Upper lobe of left lung (tissue), 6 donors: ENCODE measurements at regions not wholly inside any gene's neighbourhood (a gene's known extent, or its start where the extent isn't known, plus 50 kb on each side); places are given as distances from the start of the nearest gene placed in this dataset.

Experiments used
- ATAC-seq, 2 donors: fragments of 200-7000 bp; cut with Tn5 transposase; one replicate each; pipeline ENCODE4 v1.9.1; 2022; ENCODE audit warnings: mild to moderate bottlenecking in 2 of 2, moderate library complexity in 2 of 2; ENCODE audit not compliant: low FRiP score in 2 of 2
- DNase-seq, 2 donors: peaks; one replicate each; pipeline ENCODE4 v3.0.0-alpha.2; 2019 to 2020
- H3K27ac ChIP-seq, 4 donors: fragments of 200-600 bp; sonication (generic); one replicate each; pipeline ENCODE4 v1.5.1; 2016 to 2019
- H3K27me3 ChIP-seq, 4 donors: fragments of 200-600 bp; sonication (generic); one replicate each; pipeline ENCODE4 v1.5.1; 2017 to 2019
- H3K36me3 ChIP-seq, 4 donors: fragments of 200-600 bp; sonication (generic); one replicate each; pipeline ENCODE4 v1.5.1; 2016 to 2019
- H3K4me1 ChIP-seq, 4 donors: fragments of 200-600 bp; sonication (generic); one replicate each; pipeline ENCODE4 v1.5.1; 2018 to 2019
- H3K4me3 ChIP-seq, 4 donors: fragments of 200-600 bp; sonication (generic); one replicate each; pipeline ENCODE4 v1.5.1; 2017 to 2019; ENCODE audit warnings: mild to moderate bottlenecking in 2 of 4, moderate library complexity in 1 of 4
- H3K9me3 ChIP-seq, 4 donors: fragments of 200-600 bp; sonication (generic); one replicate each; pipeline ENCODE4 v1.5.1; 2018 to 2019
- CTCF ChIP-seq, 6 experiments: fragments of 450-650 bp in 4 of 6; fragments of 200-600 bp in 2 of 6; sonication (generic) in 2 of 6; IDR thresholded peaks; one replicate each; pipeline ENCODE4 v1.5.1; 2016 to 2019; ENCODE audit warnings: antibody characterized with exemption in 6 of 6
- EP300 ChIP-seq, 4 donors: sonication (generic); formaldehyde crosslinking; IDR thresholded peaks; one replicate each; pipeline ENCODE4 v1.5.1; 2017; ENCODE audit warnings: antibody characterized with exemption in 4 of 4, control low read depth in 2 of 4
- POLR2A ChIP-seq, 4 donors: fragments of 450-650 bp; IDR thresholded peaks; one replicate each; pipeline ENCODE4 v1.5.1; 2016 to 2017; ENCODE audit warnings: antibody characterized with exemption in 4 of 4, mild to moderate bottlenecking in 2 of 4
- POLR2AphosphoS5 ChIP-seq, 2 donors: sonication (generic); formaldehyde crosslinking; IDR thresholded peaks; one replicate each; pipeline ENCODE4 v1.5.1; 2017; ENCODE audit warnings: antibody characterized with exemption in 2 of 2
- WGBS, 2 donors: methylation state at CpG; one replicate each; pipeline ENCODE4 v1.1.5; 2017 to 2018; 5-methylcytosine and 5-hydroxymethylcytosine counted together
- donor health status: DM: no; HTN: no; CAD: no; lungs with moderate emphysema.
- donor health status: DM: no; HTN: yes; CAD: no; lungs with severe emphysema.

- no peaks in the 10 kb centered on the region for H3K36me3 ChIP-seq
- no peak overlapping the region for H3K27ac ChIP-seq
- ATAC-seq: no peak
- H3K27me3 ChIP-seq: no peaks in the 10 kb centered on the region
- H3K9me3 ChIP-seq: no peaks in the 10 kb centered on the region
- 73 to 85% methylated on average over 17 of the region's 17 CpGs for WGBS, 2 donors
- H3K4me1 ChIP-seq: no peaks in the 10 kb centered on the region
- DNase-seq: no peak
- TF ChIP-seq EP300 (IDR thresholded peaks at IDR 0.05) (no peak), POLR2A (IDR thresholded peaks at IDR 0.05) (no peak), POLR2AphosphoS5 (IDR thresholded peaks at IDR 0.05) (no peak), CTCF (IDR thresholded peaks at IDR 0.05) (no peak)
- no peak overlapping the region for H3K4me3 ChIP-seq
Observed at GRCh38 chr3:13240928-13241618, 167.8 kb upstream of the IQSEC1 start.

GRCh38 chr3:13239467-13239760, 166.2 kb upstream of the IQSEC1 start:
- H3K4me1 ChIP-seq: peaks cover 0 to 3% (median under 1%) of the 10 kb centered on the region in 4 donors
- 80% methylated on average over 8 of the region's 8 CpGs; no CpG with 5 or more reads in 1 of the 2 donors for WGBS, 2 donors
- H3K4me3 ChIP-seq: no peak overlapping the region
- TF ChIP-seq POLR2AphosphoS5 (IDR thresholded peaks at IDR 0.05) (no peak), POLR2A (IDR thresholded peaks at IDR 0.05) (no peak), EP300 (IDR thresholded peaks at IDR 0.05) (no peak)
- H3K27ac ChIP-seq: no peak overlapping the region
- no peaks in the 10 kb centered on the region for H3K36me3 ChIP-seq
- no peaks in the 10 kb centered on the region for H3K9me3 ChIP-seq
- ATAC-seq (no peak), DNase-seq (no peak)
- H3K27me3 ChIP-seq: no peaks in the 10 kb centered on the region

GRCh38 chr3:13238687-13239466, 165.6 kb upstream of the IQSEC1 start:
- Histone ChIP-seq H3K4me1 (peaks cover 0 to 6% (median 3%) of the 10 kb centered on the region in 4 donors), H3K27ac (no peak overlapping the region), H3K27me3 (no peaks in the 10 kb centered on the region), H3K4me3 (no peak overlapping the region), H3K9me3 (no peaks in the 10 kb centered on the region), H3K36me3 (no peaks in the 10 kb centered on the region)
- TF ChIP-seq CTCF (IDR thresholded peaks at IDR 0.05) (no peak), POLR2AphosphoS5 (IDR thresholded peaks at IDR 0.05) (no peak), POLR2A (IDR thresholded peaks at IDR 0.05) (no peak), EP300 (IDR thresholded peaks at IDR 0.05) (no peak)
- ATAC-seq (no peak), DNase-seq (no peak)
- WGBS, 2 donors: 86 to 96% methylated on average over 8 to 18 of the region's 18 CpGs

GRCh38 chr3:13237776-13238490, 164.7 kb upstream of the IQSEC1 start:
- Histone ChIP-seq H3K4me3 (no peak overlapping the region), H3K4me1 (peaks cover 0 to 12% (median 5%) of the 10 kb centered on the region in 4 donors), H3K9me3 (no peaks in the 10 kb centered on the region), H3K27ac (no peak overlapping the region), H3K27me3 (no peaks in the 10 kb centered on the region), H3K36me3 (no peaks in the 10 kb centered on the region)
- WGBS, 2 donors: 94 to 96% methylated on average over 9 to 14 of the region's 18 CpGs
- DNase-seq: no peak
- TF ChIP-seq CTCF (IDR thresholded peaks at IDR 0.05) (no peak), EP300 (IDR thresholded peaks at IDR 0.05) (no peak)
- no peak for ATAC-seq

DNA sequence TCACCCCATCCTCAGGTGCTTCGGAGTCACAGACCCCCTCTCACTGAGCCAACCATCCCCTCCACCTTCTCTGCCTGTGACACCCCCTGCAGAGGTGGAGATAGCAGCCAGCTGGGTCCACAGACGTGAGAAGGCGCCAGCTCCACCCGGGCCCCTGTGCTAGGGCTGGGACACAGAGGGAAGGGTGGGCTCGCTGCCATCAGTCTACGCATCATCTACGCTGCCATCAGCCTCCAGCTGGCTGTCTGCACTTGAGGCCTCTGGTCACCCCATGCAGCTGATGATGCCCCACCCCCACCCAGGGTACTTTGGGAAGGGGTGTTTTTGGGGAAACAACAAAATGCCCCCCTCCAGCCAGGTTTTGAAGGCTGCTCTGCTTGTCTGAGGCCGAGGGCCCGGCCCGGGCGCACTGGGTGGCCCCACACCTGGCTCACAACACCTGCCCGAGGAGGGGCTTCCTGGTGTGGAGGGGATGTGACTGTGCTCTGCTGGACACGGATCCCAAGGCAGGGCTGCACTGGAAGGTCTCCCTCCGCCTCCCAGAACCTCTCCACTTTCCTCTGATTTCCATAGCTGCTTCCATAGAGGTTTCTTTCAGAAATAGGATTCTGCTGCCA, 163.4 kb upstream of the IQSEC1 start:
- Histone ChIP-seq H3K27ac (no peak overlapping the region), H3K9me3 (no peaks in the 10 kb centered on the region), H3K4me3 (no peak overlapping the region), H3K4me1 (peaks cover 0 to 12% (median 5%) of the 10 kb centered on the region in 4 donors), H3K27me3 (no peaks in the 10 kb centered on the region), H3K36me3 (no peaks in the 10 kb centered on the region)
- TF ChIP-seq POLR2AphosphoS5 (IDR thresholded peaks at IDR 0.05) (no peak), CTCF (IDR thresholded peaks at IDR 0.05) (no peak), POLR2A (IDR thresholded peaks at IDR 0.05) (no peak), EP300 (IDR thresholded peaks at IDR 0.05) (no peak)
- no peak for DNase-seq
- 75% methylated on average over 8 to 13 of the region's 14 CpGs for WGBS, 2 donors
- ATAC-seq: no peak
